GM21515 (cell line): ENCODE measurements at regions not wholly inside any gene's neighbourhood (a gene's known extent, or its start where the extent isn't known, plus 50 kb on each side); places are given as distances from the start of the nearest gene placed in this dataset.
A peak's percentile ranks its signal among the peaks of the same experiment; 100 is the strongest.
"Not testable (repeated sequence)": the region's sequence is repeated elsewhere in the genome, so short reads cannot be mapped to it uniquely, and the experiment has no call there.

Experiments used
- ATAC-seq: cut with Tn5 transposase; IDR thresholded peaks from one replicate; pipeline ENCODE4 v1.9.1; 2021; ENCODE audit not compliant: unreplicated experiment

- ATAC-seq: not testable (repeated sequence)
Measured at GRCh38 chr1:121051161-121051790, 132.9 kb downstream of the FAM72B start.

DNA sequence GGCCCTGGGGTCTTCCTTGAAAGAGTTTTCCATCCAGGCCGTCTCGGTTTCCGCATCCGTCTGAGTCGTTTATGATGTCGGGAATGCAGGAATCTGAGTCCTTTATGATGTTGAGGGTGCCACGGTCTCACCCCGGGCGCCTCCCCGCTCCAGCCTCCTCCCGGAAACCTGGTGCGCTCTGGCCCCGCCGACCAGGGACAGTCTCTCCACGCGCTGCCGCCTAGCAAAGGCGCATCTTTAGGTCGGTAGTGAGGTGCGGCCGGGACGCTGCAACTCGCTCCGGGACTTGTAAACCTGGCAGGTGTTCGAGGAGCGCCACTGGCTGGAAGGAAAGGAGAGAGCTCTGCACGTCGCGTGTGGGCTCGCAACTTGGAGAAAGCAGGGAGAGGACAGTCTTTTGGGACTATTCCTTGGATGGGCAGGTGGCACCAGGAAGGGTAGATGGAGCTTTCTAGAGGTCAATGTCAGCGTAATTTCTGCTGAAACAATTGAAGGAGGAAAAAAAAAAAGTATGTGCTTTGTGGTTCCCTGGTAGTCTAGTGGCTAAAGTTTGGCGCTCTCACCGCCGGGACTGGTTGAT lies 132.0 kb downstream of the FAM72B start:
- not testable (repeated sequence) for ATAC-seq

- not testable (repeated sequence) for ATAC-seq
Measured at GRCh38 chr1:121054928-121055327, 129.2 kb downstream of the FAM72B start.

- not testable (repeated sequence) for ATAC-seq
Measured at GRCh38 chr1:121066925-121067324, 117.2 kb downstream of the FAM72B start.

GRCh38 chr1:121068738-121069499 lies 115.2 kb downstream of the FAM72B start:
- not testable (repeated sequence) for ATAC-seq

DNA sequence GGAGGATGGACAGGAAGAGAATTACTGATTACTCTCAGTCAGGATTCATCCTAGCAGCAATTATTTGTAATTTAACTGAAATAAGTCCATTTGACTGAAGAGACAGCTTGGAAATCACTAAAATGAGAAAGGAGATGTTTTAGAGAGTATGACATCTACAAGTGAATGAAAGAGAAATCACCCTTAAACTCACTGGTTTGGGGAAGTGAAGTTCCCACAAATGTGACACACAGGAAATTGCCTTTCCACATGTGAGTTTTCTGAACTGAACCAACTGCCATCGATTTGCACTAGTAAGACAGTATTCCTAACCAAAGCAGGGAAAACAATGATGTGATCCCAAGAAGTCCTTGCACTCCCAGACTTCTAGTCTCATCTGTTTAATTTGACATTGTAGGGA lies 110.3 kb downstream of the FAM72B start:
- not testable (repeated sequence) for ATAC-seq

DNA sequence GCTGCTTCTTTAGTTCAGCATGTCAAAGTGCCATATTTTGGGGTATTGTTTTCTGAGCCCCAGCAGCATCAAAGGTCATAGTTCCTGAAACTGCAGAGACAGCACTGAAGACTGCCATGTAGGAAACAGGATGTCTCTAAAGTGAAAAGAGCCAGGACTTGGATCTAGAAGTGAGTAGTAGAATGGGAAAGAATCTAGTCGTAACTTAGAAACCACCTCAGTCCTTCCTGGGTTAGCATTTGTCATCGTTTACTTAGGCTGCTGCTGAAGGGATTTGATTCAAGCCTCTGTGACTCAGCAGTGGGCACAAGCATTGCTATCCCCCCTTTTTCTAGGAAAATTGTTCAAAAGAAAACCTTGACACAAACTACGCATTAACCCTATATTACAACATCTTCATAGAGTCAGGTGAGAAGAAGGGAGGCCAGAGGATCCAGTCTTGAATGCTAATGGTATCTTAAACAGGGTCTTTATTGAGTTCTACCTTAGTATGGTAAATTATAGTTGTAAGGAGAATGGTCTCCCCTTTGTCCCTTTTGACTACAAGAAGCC lies 108.8 kb downstream of the FAM72B start:
- not testable (repeated sequence) for ATAC-seq

- ATAC-seq: peak; percentile 87
Measured at GRCh38 chr1:121076674-121077073, 107.5 kb downstream of the FAM72B start.

DNA sequence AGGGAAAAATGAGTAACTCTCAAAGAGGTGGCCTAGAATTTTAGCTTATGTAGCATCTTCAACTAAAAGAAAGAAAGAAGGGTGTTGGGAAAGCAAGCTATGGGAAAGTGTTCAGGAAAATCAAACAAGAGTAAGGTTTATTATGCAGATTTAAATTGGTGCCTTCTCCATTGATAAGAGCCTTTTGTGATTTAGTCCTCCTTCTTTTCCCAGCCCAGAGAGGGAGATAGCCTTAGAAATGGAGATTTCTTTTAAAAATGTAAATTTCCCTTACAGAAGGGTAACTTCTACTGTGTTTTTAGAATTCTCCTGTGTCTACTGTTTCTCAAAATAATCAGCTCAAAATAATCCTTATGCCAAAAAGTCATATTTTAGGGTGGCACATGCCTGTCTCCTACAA lies 104.5 kb downstream of the FAM72B start:
- not testable (repeated sequence) for ATAC-seq

GRCh38 chr1:121080197-121080903 lies 103.8 kb downstream of the FAM72B start:
- not testable (repeated sequence) for ATAC-seq

GRCh38 chr1:121080904-121081264 lies 103.3 kb downstream of the FAM72B start:
- not testable (repeated sequence) for ATAC-seq

DNA sequence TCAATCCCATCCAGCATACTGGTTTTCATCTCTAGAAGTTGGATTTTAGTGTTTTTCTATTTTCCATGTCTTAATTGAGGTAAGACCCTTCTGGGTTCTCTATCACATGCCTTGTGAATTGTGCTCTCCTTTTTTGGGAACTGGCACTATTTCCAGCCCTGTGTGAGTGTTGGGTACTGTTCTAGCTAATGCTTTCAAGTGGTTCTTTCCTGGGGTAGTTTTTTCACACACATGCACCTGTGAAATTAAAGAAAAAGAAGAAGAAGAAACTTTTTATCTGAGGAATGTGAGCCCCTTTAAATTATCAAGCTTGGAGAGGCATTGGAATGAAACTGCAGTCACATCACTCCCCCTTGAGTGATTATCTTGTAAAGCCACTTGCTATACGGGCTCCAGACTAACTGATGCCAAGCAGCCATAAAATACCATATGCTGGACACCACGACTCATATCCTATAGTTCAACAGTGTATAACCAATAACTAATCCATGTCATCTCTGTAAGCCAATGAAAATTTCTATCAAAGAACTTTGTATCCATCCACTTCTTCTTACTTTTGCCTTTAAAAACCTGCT lies 102.4 kb downstream of the FAM72B start:
- ATAC-seq: not testable (repeated sequence)

DNA sequence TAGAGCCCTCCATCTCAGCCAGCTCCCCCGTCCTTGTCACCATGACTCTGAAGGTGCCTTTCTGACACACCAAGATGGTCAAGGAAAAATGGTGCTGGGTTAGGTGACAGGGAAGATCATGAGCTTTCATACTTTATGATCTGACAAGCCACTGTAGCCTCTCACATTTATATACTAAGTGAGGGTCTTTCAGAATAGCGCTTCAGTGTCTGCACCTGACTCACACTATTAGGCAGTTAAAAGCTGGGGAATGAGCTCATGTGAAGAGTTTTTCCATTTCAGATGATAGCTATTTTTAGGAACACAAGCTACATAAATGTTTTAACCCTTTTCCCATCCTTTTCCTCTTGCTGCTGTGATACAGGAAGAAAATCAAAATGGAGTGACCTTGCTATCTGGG lies 101.1 kb downstream of the FAM72B start:
- ATAC-seq: not testable (repeated sequence)

DNA sequence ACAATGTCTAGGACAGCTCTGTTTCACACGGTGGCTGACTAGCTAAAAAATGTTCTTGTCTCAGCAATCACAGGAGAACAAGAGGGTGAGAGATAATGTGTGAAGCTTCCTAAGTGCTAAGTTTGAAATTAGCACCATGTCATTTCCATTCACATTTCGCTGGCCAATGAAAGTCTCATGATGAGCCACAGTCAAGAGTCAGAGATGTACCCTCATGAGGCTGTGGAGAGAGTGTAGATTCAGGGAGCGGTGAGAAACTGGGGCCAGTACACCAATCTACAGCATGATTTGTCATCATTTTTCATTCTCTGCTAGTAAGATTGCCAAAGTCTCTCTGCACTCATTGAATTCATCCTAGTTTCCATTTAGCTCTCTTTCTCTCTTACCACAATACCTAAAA lies 97.9 kb downstream of the FAM72B start:
- not testable (repeated sequence) for ATAC-seq

GRCh38 chr1:121087221-121087620 lies 96.9 kb downstream of the FAM72B start:
- ATAC-seq: not testable (repeated sequence)

- not testable (repeated sequence) for ATAC-seq
Measured at GRCh38 chr1:121088568-121088967, 95.6 kb downstream of the FAM72B start.

GRCh38 chr1:121092329-121092968 lies 91.7 kb downstream of the FAM72B start:
- not testable (repeated sequence) for ATAC-seq

GRCh38 chr1:121095014-121095413 lies 89.1 kb downstream of the FAM72B start:
- ATAC-seq: not testable (repeated sequence)

DNA sequence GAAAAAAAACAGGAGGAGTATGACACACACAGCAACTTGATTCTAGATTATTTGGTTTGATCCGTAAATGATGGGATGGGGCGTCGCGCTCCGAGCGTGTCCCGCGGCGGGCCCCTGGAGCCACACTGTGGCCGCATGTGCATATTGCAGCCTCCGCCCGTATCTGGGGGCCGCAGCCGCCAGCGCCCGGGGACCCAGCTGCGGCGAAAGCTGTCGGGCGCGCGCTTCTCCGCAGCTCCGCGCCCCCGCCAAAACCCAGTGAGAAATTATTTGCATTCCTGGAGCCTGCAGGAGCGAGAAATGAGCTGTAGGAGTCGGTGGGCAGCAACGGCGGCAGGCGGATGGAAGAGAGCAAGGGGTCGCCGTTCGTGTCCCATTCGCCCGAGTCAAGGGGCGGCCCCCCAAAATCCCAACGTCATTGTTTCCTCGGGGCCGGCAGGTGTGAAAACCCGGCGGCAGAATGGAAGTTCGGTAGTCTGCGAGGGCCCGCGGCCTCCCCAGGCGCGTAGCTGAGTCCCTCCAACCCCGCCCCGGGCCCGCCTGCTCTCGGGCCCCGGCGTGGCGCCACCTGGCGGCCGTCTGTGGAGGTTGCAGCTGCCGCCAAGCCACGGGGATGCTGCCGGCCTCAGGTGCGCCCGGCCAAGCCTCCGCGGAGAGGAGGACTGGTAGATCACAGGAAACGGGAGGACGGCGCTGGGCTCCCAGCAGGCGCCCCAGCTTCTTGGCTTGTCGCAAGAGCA lies 86.8 kb downstream of the FAM72B start:
- peak; percentile 95 for ATAC-seq

GRCh38 chr1:121097867-121098215 lies 86.3 kb downstream of the FAM72B start:
- not testable (repeated sequence) for ATAC-seq
